Transverse colon (tissue), 3 donors: ENCODE measurements at regions not wholly inside any gene's neighbourhood (a gene's known extent, or its start where the extent isn't known, plus 50 kb on each side); places are given as distances from the start of the nearest gene placed in this dataset.

Source experiments
- POLR2A ChIP-seq: fragments of 450-650 bp; IDR thresholded peaks from one replicate; pipeline ENCODE4 v1.6.1; 2016; ENCODE audit warnings: antibody characterized with exemption, mild to moderate bottlenecking, moderate library complexity
- TF ChIP-seq, protein P1 (sequence below), 5 experiments: fragments of 200-600 bp in 3 of 5; fragments of 450-650 bp in 2 of 5; sonication (generic) in 3 of 5; IDR thresholded peaks; 1 replicate in 2 of 5; 2 replicates in 3 of 5; pipeline ENCODE4 v1.5.1; 2016 to 2017; ENCODE audit warnings: antibody characterized with exemption in 5 of 5, inconsistent platforms in 3 of 5, mild to moderate bottlenecking in 2 of 5, moderate library complexity in 1 of 5

DNA sequence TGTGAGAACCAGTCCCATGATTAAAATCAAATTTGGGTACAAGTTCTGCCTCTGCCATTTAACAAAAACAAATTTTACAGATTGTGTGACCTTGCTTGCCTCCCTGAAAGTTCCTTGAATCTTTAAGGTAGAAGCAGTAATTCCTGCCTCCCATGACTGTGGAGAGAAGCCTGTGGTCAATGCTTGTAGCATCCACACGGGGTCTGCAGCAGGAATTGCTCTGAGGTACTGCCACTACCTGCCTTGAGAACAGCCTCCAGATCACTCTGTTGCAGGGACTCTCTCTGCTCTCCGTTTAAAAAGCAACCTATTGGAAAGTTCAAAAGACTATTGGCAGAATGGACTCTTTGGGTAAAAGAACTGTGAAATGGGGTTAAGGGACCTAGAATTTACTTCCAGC lies 75.9 kb downstream of the SST start:
- TF ChIP-seq POLR2A, result no peak
- TF ChIP-seq, protein P1, sequence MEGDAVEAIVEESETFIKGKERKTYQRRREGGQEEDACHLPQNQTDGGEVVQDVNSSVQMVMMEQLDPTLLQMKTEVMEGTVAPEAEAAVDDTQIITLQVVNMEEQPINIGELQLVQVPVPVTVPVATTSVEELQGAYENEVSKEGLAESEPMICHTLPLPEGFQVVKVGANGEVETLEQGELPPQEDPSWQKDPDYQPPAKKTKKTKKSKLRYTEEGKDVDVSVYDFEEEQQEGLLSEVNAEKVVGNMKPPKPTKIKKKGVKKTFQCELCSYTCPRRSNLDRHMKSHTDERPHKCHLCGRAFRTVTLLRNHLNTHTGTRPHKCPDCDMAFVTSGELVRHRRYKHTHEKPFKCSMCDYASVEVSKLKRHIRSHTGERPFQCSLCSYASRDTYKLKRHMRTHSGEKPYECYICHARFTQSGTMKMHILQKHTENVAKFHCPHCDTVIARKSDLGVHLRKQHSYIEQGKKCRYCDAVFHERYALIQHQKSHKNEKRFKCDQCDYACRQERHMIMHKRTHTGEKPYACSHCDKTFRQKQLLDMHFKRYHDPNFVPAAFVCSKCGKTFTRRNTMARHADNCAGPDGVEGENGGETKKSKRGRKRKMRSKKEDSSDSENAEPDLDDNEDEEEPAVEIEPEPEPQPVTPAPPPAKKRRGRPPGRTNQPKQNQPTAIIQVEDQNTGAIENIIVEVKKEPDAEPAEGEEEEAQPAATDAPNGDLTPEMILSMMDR (IDR thresholded peaks at IDR 0.05), result no peak
